ENCODE measurements at regions not wholly inside any gene's neighbourhood (a gene's known extent, or its start where the extent isn't known, plus 50 kb on each side); places are given as distances from the start of the nearest gene placed in this dataset.

DNA sequence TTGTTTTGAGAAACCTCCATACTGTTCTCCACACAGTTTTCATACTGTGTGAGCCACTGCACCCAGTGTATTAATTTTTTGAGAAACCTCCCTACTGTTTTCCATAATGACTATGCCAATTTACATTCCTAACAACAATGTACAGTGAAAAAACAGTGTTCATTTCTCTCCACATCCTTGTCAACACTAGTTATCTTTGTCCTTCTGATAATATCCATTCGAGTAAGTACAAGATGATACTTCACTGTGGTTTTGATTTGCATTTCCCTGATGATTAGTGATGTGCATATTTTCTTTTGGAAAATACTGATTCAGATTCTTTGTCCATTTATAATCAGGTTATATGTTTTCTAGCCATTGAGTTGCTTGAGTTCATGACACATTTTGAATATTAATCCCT is 462.0 kb downstream of the CDH11 start:
- no peak overlapping the region for H3K27ac Mint-ChIP-seq
- ChIA-PET CTCF (no interaction called here), POLR2A (no interaction called here)
- ATAC-seq (ENCODE audit: low read depth) (no peak), DNase-seq (no peak)
- intact Hi-C loops (cut with micrococcal nuclease) = no loop called here
- no peaks in the 10 kb centered on the region for H3K4me1 Mint-ChIP-seq
- TF ChIP-seq, protein P1, sequence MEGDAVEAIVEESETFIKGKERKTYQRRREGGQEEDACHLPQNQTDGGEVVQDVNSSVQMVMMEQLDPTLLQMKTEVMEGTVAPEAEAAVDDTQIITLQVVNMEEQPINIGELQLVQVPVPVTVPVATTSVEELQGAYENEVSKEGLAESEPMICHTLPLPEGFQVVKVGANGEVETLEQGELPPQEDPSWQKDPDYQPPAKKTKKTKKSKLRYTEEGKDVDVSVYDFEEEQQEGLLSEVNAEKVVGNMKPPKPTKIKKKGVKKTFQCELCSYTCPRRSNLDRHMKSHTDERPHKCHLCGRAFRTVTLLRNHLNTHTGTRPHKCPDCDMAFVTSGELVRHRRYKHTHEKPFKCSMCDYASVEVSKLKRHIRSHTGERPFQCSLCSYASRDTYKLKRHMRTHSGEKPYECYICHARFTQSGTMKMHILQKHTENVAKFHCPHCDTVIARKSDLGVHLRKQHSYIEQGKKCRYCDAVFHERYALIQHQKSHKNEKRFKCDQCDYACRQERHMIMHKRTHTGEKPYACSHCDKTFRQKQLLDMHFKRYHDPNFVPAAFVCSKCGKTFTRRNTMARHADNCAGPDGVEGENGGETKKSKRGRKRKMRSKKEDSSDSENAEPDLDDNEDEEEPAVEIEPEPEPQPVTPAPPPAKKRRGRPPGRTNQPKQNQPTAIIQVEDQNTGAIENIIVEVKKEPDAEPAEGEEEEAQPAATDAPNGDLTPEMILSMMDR (IDR thresholded peaks at IDR 0.05) = no peak
- H3K9me3 Mint-ChIP-seq = peaks cover 3% of the 10 kb centered on the region
- no peaks in the 10 kb centered on the region for H3K36me3 Mint-ChIP-seq (ENCODE audit: low read depth)
- no peaks in the 10 kb centered on the region for H3K27me3 Mint-ChIP-seq
- H3K4me3 Mint-ChIP-seq = no peak overlapping the region

DNA sequence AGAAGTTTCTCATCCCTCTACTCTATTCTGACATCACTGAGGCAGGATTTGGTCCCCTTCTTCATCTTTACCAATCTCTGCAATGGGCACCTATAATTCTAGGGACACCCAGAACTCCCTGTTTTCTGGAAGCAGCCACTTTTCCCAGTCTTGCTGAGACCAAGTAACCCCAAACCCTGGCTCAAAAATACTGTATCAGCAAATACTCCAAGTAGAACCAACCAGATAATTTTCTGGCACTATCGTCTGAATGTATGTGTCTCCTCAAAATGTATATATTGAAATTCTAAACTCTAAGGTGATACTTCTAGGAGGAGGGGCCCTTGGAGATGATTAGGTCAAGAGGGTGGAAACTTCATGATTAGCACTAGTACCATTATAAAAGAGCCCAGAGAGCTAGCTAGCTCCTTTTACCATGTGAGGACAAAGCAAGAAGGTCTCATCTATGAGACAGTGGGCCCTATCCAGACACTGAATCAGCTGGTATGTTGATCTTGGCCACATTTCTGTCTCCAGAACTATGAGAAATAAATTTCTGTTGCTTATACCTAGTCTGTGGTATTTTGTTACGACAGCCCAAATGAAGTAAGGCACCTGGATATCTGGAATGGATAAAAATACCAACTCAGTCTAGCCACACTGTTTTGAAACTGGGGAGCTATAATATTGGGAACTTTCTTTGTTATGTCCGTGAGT is 464.4 kb downstream of the CDH11 start:
- H3K4me1 Mint-ChIP-seq = no peaks in the 10 kb centered on the region
- H3K9me3 Mint-ChIP-seq = peaks cover 5% of the 10 kb centered on the region
- no peak overlapping the region for H3K27ac Mint-ChIP-seq
- ATAC-seq (ENCODE audit: low read depth) (no peak), DNase-seq (no peak)
- ChIA-PET CTCF (no interaction called here), POLR2A (no interaction called here)
- no peaks in the 10 kb centered on the region for H3K27me3 Mint-ChIP-seq
- H3K4me3 Mint-ChIP-seq = no peak overlapping the region
- H3K36me3 Mint-ChIP-seq (ENCODE audit: low read depth) = no peaks in the 10 kb centered on the region
- TF ChIP-seq, protein P1 (IDR thresholded peaks at IDR 0.05) = no peak
- intact Hi-C loops (cut with micrococcal nuclease) = no loop called here

DNA sequence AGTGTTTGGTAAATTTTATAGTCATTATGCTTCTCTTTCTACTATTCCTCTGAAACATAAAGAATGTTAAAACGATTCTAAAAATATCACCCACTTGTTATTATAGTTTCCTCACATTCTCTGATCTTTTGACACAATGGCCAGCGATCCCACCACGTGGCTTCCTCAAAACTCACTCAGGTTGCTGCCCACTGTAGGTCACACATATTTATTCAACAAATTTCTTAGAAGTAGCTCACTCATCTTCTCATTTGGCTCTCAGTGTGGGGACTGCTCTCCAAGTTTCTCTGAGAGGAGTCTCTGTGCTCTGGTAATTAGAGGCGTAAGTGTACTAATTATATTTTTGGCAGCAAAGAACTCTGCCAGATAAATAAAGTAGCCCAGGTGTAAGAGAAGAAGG is 465.4 kb downstream of the CDH11 start:
- Mint-ChIP-seq H3K4me1 (no peaks in the 10 kb centered on the region), H3K9me3 (peaks cover 6% of the 10 kb centered on the region), H3K27me3 (no peaks in the 10 kb centered on the region), H3K27ac (no peak overlapping the region), H3K36me3 (ENCODE audit: low read depth) (no peaks in the 10 kb centered on the region), H3K4me3 (no peak overlapping the region)
- ChIA-PET CTCF (no interaction called here), POLR2A (no interaction called here)
- TF ChIP-seq, protein P1 (IDR thresholded peaks at IDR 0.05) = no peak
- DNase-seq (no peak), ATAC-seq (ENCODE audit: low read depth) (no peak)
- intact Hi-C loops (cut with micrococcal nuclease) = no loop called here

DNA sequence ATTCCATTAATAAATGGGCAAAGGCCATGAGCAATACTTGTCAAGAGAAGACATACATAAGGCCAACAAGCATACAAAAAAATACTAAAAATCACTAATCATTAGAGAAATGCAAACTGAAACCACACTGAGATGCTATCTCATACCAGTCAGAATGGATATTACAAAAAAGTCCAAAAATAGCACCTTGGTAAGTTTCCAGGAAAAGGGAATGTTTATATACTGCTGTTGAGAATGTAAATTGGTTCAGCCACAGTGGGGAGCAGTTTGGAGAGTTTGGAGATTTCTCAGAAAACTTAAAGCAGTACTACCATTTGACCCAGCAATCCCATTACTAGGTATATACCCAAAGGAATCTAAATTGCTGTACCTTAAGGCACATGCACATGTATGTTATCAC is 467.7 kb downstream of the CDH11 start:
- H3K4me3 Mint-ChIP-seq = no peak overlapping the region
- H3K27me3 Mint-ChIP-seq = no peaks in the 10 kb centered on the region
- ChIA-PET POLR2A (no interaction called here), CTCF (no interaction called here)
- TF ChIP-seq, protein P1 (IDR thresholded peaks at IDR 0.05) = no peak
- intact Hi-C loops (cut with micrococcal nuclease) = no loop called here
- no peak for DNase-seq
- H3K9me3 Mint-ChIP-seq = peaks cover 9% of the 10 kb centered on the region
- no peaks in the 10 kb centered on the region for H3K4me1 Mint-ChIP-seq
- H3K27ac Mint-ChIP-seq = no peak overlapping the region
- no peaks in the 10 kb centered on the region for H3K36me3 Mint-ChIP-seq (ENCODE audit: low read depth)
- ATAC-seq (ENCODE audit: low read depth) = no peak

DNA sequence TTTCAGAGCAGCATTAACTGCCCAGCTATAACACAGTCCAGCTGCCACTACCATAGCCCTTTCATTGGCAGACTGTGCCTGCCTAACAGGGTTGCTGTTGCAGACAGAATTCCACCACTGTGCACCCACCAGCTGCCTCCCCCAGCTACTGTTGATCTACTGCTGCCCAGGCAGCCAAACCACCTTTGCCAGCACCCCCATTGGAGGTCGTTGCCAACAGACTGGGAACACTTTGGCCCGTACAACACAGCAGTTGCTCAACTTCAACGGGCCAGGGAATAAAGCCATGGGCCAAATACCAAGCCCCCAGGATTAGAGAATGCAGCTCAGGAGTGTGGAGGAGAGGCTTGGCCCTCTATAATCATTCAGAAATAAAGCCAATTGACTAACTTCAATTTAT is 473.6 kb downstream of the CDH11 start:
- Mint-ChIP-seq H3K27ac (no peak overlapping the region), H3K9me3 (peaks cover 11% of the 10 kb centered on the region), H3K4me3 (no peak overlapping the region), H3K36me3 (ENCODE audit: low read depth) (no peaks in the 10 kb centered on the region), H3K27me3 (no peaks in the 10 kb centered on the region), H3K4me1 (no peaks in the 10 kb centered on the region)
- POLR2A ChIA-PET = no interaction called here
- CTCF ChIA-PET = no interaction called here
- TF ChIP-seq, protein P1 (IDR thresholded peaks at IDR 0.05) = no peak
- intact Hi-C loops (cut with micrococcal nuclease) = no loop called here
- DNase-seq = no peak
- no peak for ATAC-seq (ENCODE audit: low read depth)

Data from activated B cell treated with CpG ODN at 0.5 μM for 24 hours (primary cell).